ENCODE measurements at regions not wholly inside any gene's neighbourhood (a gene's known extent, or its start where the extent isn't known, plus 50 kb on each side); places are given as distances from the start of the nearest gene placed in this dataset.

GRCh38 chr5:68798877-68799843, 294.7 kb upstream of the SLC30A5 start:
- TF ChIP-seq, protein P1, sequence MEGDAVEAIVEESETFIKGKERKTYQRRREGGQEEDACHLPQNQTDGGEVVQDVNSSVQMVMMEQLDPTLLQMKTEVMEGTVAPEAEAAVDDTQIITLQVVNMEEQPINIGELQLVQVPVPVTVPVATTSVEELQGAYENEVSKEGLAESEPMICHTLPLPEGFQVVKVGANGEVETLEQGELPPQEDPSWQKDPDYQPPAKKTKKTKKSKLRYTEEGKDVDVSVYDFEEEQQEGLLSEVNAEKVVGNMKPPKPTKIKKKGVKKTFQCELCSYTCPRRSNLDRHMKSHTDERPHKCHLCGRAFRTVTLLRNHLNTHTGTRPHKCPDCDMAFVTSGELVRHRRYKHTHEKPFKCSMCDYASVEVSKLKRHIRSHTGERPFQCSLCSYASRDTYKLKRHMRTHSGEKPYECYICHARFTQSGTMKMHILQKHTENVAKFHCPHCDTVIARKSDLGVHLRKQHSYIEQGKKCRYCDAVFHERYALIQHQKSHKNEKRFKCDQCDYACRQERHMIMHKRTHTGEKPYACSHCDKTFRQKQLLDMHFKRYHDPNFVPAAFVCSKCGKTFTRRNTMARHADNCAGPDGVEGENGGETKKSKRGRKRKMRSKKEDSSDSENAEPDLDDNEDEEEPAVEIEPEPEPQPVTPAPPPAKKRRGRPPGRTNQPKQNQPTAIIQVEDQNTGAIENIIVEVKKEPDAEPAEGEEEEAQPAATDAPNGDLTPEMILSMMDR (conservative IDR thresholded peaks at IDR 0.05 in 1 of 2, IDR thresholded peaks at IDR 0.05 in 1 of 2; ENCODE audit: extremely low read depth in 1 of 2, insufficient read depth in 1 of 2, low read depth in 1 of 2, low read length in 2 of 2) = no peak
- no peak for TF ChIP-seq EZH2 (IDR thresholded peaks at IDR 0.05; ENCODE audit: borderline replicate concordance, low read length)
